HG02884 (cell line): ENCODE measurements at regions not wholly inside any gene's neighbourhood (a gene's known extent, or its start where the extent isn't known, plus 50 kb on each side); places are given as distances from the start of the nearest gene placed in this dataset.
"Not testable (repeated sequence)": the region's sequence is repeated elsewhere in the genome, so short reads cannot be mapped to it uniquely, and the experiment has no call there.

Experiments used
- ATAC-seq: cut with Tn5 transposase; IDR thresholded peaks from one replicate; pipeline ENCODE4 v1.9.1; 2021; ENCODE audit warnings: mild to moderate bottlenecking, moderate library complexity; ENCODE audit not compliant: unreplicated experiment

GRCh38 chr2:129492548-129492947 is 486.9 kb upstream of the RAB6C start:
- ATAC-seq = no peak

- no peak for ATAC-seq
Measured at GRCh38 chr2:129499747-129500146, 479.7 kb upstream of the RAB6C start.

GRCh38 chr2:129502781-129503180 is 476.7 kb upstream of the RAB6C start:
- no peak for ATAC-seq

GRCh38 chr2:129504646-129505045 is 474.8 kb upstream of the RAB6C start:
- ATAC-seq = no peak

- ATAC-seq = no peak
Measured at GRCh38 chr2:129518937-129519336, 460.5 kb upstream of the RAB6C start.

- ATAC-seq = not testable (repeated sequence)
Measured at GRCh38 chr2:129532158-129532557, 447.3 kb upstream of the RAB6C start.

- ATAC-seq = no peak
Measured at GRCh38 chr2:129548880-129549279, 430.6 kb upstream of the RAB6C start.

GRCh38 chr2:129550536-129550935 is 428.9 kb upstream of the RAB6C start:
- no peak for ATAC-seq

GRCh38 chr2:129554373-129554772 is 425.1 kb upstream of the RAB6C start:
- ATAC-seq = no peak

- ATAC-seq = no peak
Measured at GRCh38 chr2:129559101-129559500, 420.4 kb upstream of the RAB6C start.

- no peak for ATAC-seq
Measured at GRCh38 chr2:129565551-129566109, 413.8 kb upstream of the RAB6C start.

- ATAC-seq = not testable (repeated sequence)
Measured at GRCh38 chr2:129570812-129571211, 408.7 kb upstream of the RAB6C start.

GRCh38 chr2:129575431-129575830 is 404.0 kb upstream of the RAB6C start:
- no peak for ATAC-seq

- no peak for ATAC-seq
Measured at GRCh38 chr2:129575880-129576279, 403.6 kb upstream of the RAB6C start.

- ATAC-seq = no peak
Measured at GRCh38 chr2:129580001-129580400, 399.5 kb upstream of the RAB6C start.

- ATAC-seq = no peak
Measured at GRCh38 chr2:129585760-129586159, 393.7 kb upstream of the RAB6C start.

GRCh38 chr2:129587426-129588064 is 391.9 kb upstream of the RAB6C start:
- ATAC-seq = no peak

GRCh38 chr2:129604560-129604959 is 374.9 kb upstream of the RAB6C start:
- ATAC-seq = no peak

- no peak for ATAC-seq
Measured at GRCh38 chr2:129605646-129606045, 373.8 kb upstream of the RAB6C start.

- ATAC-seq = no peak
Measured at GRCh38 chr2:129606496-129607270, 372.8 kb upstream of the RAB6C start.

GRCh38 chr2:129609224-129609623 is 370.2 kb upstream of the RAB6C start:
- ATAC-seq = no peak

- no peak for ATAC-seq
Measured at GRCh38 chr2:129610766-129611165, 368.7 kb upstream of the RAB6C start.
